ENCODE measurements at regions not wholly inside any gene's neighbourhood (a gene's known extent, or its start where the extent isn't known, plus 50 kb on each side); places are given as distances from the start of the nearest gene placed in this dataset.

DNA sequence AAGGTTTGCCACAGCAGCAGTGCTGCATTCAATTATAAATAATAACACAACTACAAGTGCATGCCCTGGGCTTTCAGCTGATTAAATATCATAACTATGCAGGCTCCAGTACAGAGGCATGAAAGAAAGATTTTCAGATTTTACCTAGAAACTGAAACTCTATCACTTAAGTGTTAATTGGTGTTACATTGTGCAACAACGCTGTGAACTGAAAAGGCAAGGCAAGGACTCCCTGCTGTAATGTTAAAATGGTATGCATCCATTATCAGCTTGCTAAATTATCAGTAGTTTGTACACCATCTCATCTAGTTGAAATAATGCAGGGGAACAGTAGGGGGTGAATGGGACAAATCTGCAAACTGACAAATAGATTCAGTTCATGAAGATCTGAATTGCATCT lies 976.7 kb upstream of the MANEA start:
- no peaks in the 10 kb centered on the region for H3K9me3 ChIP-seq
- no peaks in the 10 kb centered on the region for H3K27me3 ChIP-seq
- no peak overlapping the region for H3K27ac ChIP-seq
- no peaks in the 10 kb centered on the region for H3K36me3 ChIP-seq
- no peak for TF ChIP-seq CTCF (IDR thresholded peaks at IDR 0.05)
- no peak for TF ChIP-seq POLR2A (IDR thresholded peaks at IDR 0.05)
- H3K4me1 ChIP-seq, result no peaks in the 10 kb centered on the region
- no peak for DNase-seq
- no peak overlapping the region for H3K4me3 ChIP-seq

DNA sequence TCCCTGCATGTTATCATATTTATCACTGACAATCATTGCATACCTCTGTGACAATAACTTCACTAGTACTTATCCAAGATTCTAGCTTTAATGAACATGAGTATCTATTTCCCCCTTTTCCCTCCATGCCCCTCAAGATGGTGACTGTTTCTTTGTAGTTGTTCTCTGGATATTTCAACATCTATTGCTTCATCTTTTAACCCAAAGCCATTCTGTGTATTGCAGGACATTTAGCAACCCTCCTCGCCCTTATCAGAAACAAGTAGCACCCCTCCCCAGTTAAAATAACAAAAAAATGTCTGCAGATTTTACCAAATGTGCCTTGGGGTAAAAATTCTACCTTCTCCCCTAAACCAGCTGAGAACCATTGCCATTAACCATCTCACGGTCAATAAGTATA lies 979.8 kb upstream of the MANEA start:
- Histone ChIP-seq H3K4me3 (no peak overlapping the region), H3K4me1 (no peaks in the 10 kb centered on the region), H3K36me3 (no peaks in the 10 kb centered on the region), H3K27me3 (no peaks in the 10 kb centered on the region), H3K9me3 (no peaks in the 10 kb centered on the region), H3K27ac (no peak overlapping the region)
- no peak for TF ChIP-seq POLR2A (IDR thresholded peaks at IDR 0.05)
- no peak for TF ChIP-seq CTCF (IDR thresholded peaks at IDR 0.05)
- no peak for DNase-seq

DNA sequence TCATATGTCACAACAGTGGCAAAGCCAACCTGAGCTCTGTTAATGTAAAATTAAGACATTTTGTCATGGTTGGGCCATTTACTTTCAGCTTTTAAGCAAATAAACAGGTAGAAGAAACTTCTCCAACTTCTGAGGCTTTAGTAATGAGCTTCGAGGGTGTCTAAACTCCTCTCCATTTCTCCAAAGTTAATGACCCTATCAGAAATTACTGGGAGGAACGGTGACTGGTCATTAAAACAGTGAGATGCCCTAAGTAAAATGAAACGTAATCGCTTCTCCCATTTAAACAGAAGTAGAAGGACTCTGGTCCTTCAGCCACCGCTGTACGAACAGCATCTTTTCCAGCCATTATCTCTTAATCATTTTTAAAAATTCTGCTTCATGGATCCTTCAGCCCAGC lies 986.9 kb upstream of the MANEA start:
- H3K27ac ChIP-seq, result no peak overlapping the region
- no peaks in the 10 kb centered on the region for H3K36me3 ChIP-seq
- DNase-seq, result no peak
- no peak for TF ChIP-seq CTCF (IDR thresholded peaks at IDR 0.05)
- TF ChIP-seq POLR2A (IDR thresholded peaks at IDR 0.05), result no peak
- H3K27me3 ChIP-seq, result no peaks in the 10 kb centered on the region
- no peaks in the 10 kb centered on the region for H3K4me1 ChIP-seq
- H3K9me3 ChIP-seq, result no peaks in the 10 kb centered on the region
- H3K4me3 ChIP-seq, result no peak overlapping the region

GRCh38 chr6:94588301-94588700 lies 989.0 kb upstream of the MANEA start:
- TF ChIP-seq POLR2A (IDR thresholded peaks at IDR 0.05) (no peak), CTCF (IDR thresholded peaks at IDR 0.05) (no peak)
- no peak for DNase-seq
- Histone ChIP-seq H3K9me3 (no peaks in the 10 kb centered on the region), H3K4me3 (no peak overlapping the region), H3K4me1 (no peaks in the 10 kb centered on the region), H3K27ac (no peak overlapping the region), H3K27me3 (no peaks in the 10 kb centered on the region), H3K36me3 (no peaks in the 10 kb centered on the region)

DNA sequence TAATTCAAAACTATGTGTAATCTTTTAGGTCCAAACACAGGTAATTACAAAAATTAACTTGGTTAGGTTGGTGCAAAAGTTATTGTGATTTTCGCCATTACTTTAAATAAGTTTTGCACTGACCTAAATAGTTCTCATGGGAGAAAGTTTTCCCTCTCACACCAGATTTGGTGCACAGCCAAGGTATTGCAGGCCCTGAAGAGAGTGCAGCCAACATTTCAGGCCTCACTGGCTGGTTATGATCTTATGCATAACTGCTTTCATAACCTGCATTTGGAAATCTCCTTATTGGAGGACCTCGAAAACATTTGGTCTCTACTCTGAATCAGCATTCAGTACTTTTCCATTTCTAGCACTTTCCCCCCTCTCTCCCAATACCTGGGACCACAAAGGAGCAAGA lies 993.1 kb upstream of the MANEA start:
- TF ChIP-seq POLR2A (IDR thresholded peaks at IDR 0.05) (no peak), CTCF (IDR thresholded peaks at IDR 0.05) (no peak)
- Histone ChIP-seq H3K36me3 (no peaks in the 10 kb centered on the region), H3K27me3 (no peaks in the 10 kb centered on the region), H3K9me3 (no peaks in the 10 kb centered on the region), H3K4me3 (no peak overlapping the region), H3K4me1 (no peaks in the 10 kb centered on the region), H3K27ac (no peak overlapping the region)
- DNase-seq, result no peak

- Histone ChIP-seq H3K4me3 (no peak overlapping the region), H3K4me1 (no peaks in the 10 kb centered on the region), H3K27ac (no peak overlapping the region), H3K27me3 (no peaks in the 10 kb centered on the region), H3K9me3 (no peaks in the 10 kb centered on the region), H3K36me3 (no peaks in the 10 kb centered on the region)
- no peak for DNase-seq
- TF ChIP-seq CTCF (IDR thresholded peaks at IDR 0.05), result no peak
- TF ChIP-seq POLR2A (IDR thresholded peaks at IDR 0.05), result no peak
These were observed 1006.8 kb upstream of the MANEA start for GRCh38 chr6:94570581-94570980.
